ENCODE measurements at regions not wholly inside any gene's neighbourhood (a gene's known extent, or its start where the extent isn't known, plus 50 kb on each side); places are given as distances from the start of the nearest gene placed in this dataset.
A peak's percentile ranks its signal among the peaks of the same experiment; 100 is the strongest.

DNA sequence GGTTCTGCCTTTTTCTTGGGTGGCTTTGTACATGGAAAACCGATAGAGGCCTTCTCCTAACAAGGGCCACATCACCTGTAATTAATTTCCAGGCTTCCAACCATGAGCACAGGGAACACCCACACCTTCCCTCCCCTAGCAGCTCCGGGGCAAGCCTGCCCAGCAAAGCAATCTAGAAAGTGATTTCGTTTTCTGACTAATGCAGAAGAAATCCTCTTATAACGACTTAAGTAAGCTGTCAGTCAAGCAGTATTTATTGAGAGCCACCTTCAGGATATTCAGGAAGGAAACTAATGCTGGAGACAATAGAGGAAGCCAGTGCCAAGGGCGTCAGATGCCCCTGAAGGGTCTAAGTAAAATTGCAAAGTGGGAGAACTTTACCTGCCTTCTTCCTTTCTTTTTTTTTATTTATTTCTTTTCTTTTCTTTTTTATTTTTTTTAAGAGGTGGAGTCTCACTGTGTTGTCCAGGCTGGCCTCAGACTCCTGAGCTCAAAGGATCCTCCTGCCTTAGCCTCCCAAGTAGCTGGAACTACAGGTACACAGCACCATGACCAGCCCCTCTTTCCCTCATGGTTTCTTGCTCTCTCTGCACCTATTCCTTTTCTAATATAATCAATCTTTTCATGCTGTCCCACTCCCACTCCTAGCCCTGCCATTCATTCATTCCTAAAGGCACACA, 67.5 kb upstream of the MBOAT1 start:
- H3K9ac ChIP-seq: no peak overlapping the region
- H3K4me3 ChIP-seq (IDR thresholded peaks at IDR 0.05; ENCODE audit: insufficient read depth, low read depth, low read length): no peak overlapping the region
- no peak overlapping the region for H3K27ac ChIP-seq
- no peaks in the 10 kb centered on the region for H3K79me2 ChIP-seq (ENCODE audit: insufficient read depth, low read depth)
- no peak overlapping the region for H3K4me2 ChIP-seq
- H4K20me1 ChIP-seq (ENCODE audit: insufficient read depth): no peaks in the 10 kb centered on the region
- TF ChIP-seq, protein P1, sequence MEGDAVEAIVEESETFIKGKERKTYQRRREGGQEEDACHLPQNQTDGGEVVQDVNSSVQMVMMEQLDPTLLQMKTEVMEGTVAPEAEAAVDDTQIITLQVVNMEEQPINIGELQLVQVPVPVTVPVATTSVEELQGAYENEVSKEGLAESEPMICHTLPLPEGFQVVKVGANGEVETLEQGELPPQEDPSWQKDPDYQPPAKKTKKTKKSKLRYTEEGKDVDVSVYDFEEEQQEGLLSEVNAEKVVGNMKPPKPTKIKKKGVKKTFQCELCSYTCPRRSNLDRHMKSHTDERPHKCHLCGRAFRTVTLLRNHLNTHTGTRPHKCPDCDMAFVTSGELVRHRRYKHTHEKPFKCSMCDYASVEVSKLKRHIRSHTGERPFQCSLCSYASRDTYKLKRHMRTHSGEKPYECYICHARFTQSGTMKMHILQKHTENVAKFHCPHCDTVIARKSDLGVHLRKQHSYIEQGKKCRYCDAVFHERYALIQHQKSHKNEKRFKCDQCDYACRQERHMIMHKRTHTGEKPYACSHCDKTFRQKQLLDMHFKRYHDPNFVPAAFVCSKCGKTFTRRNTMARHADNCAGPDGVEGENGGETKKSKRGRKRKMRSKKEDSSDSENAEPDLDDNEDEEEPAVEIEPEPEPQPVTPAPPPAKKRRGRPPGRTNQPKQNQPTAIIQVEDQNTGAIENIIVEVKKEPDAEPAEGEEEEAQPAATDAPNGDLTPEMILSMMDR (conservative IDR thresholded peaks at IDR 0.05; ENCODE audit: low read depth, low read length): no peak
- no peaks in the 10 kb centered on the region for H3K36me3 ChIP-seq (ENCODE audit: insufficient read depth)
- no peaks in the 10 kb centered on the region for H3K4me1 ChIP-seq (ENCODE audit: low read depth, poor library complexity, severe bottlenecking)
- H3K27me3 ChIP-seq (ENCODE audit: insufficient read depth, low read depth): no peaks in the 10 kb centered on the region
- H2AFZ ChIP-seq (ENCODE audit: low read depth): no peak overlapping the region

DNA sequence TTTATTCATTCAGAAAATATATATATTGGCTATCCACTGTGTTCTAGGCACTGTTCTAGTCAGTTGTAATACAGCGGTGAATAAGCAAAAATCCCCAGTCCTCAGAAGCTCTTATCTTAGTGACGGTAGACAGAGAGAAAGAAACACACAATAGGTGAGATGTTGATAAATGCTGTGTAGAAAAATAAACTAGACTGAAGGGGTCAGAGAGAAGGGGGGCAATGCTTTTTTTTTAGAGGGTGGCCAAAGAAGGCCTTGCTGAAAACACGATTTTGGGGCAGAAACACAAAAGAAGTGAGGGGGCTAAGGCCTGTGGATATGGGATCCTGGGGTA, 68.0 kb upstream of the MBOAT1 start:
- Histone ChIP-seq H2AFZ (ENCODE audit: low read depth) (no peak overlapping the region), H3K4me3 (IDR thresholded peaks at IDR 0.05; ENCODE audit: insufficient read depth, low read depth, low read length) (no peak overlapping the region), H3K9ac (no peak overlapping the region), H3K27ac (no peak overlapping the region), H3K4me2 (no peak overlapping the region), H4K20me1 (ENCODE audit: insufficient read depth) (no peaks in the 10 kb centered on the region), H3K79me2 (ENCODE audit: insufficient read depth, low read depth) (no peaks in the 10 kb centered on the region), H3K36me3 (ENCODE audit: insufficient read depth) (no peaks in the 10 kb centered on the region), H3K4me1 (ENCODE audit: low read depth, poor library complexity, severe bottlenecking) (no peaks in the 10 kb centered on the region), H3K27me3 (ENCODE audit: insufficient read depth, low read depth) (no peaks in the 10 kb centered on the region)
- TF ChIP-seq, protein P1 (conservative IDR thresholded peaks at IDR 0.05; ENCODE audit: low read depth, low read length): no peak

DNA sequence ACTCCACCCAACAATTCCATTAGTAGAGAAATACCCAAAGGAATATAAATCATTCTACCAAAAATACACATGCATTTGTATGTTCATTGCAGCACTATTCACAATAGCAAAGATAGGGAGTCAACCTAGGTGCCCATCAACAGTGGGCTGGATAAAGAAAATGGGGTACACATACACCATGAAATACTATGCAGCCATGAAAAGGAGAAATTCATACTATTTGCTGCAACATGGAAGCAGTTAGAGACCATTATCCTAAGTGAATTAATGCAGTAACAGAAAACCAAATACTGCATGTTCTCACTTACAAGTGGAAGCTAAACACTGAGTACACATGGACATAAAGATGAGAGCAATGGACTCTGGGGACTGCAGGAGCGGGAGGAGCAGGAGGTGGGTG, 72.4 kb upstream of the MBOAT1 start:
- H3K27me3 ChIP-seq (ENCODE audit: insufficient read depth, low read depth): no peaks in the 10 kb centered on the region
- no peak overlapping the region for H3K27ac ChIP-seq
- H3K79me2 ChIP-seq (ENCODE audit: insufficient read depth, low read depth): no peaks in the 10 kb centered on the region
- TF ChIP-seq, protein P1 (conservative IDR thresholded peaks at IDR 0.05; ENCODE audit: low read depth, low read length): no peak
- H3K9ac ChIP-seq: no peak overlapping the region
- H3K4me3 ChIP-seq (IDR thresholded peaks at IDR 0.05; ENCODE audit: insufficient read depth, low read depth, low read length): no peak overlapping the region
- H3K4me2 ChIP-seq: no peak overlapping the region
- H3K4me1 ChIP-seq (ENCODE audit: low read depth, poor library complexity, severe bottlenecking): peaks cover 11% of the 10 kb centered on the region
- H4K20me1 ChIP-seq (ENCODE audit: insufficient read depth): no peaks in the 10 kb centered on the region
- no peak overlapping the region for H2AFZ ChIP-seq (ENCODE audit: low read depth)
- H3K36me3 ChIP-seq (ENCODE audit: insufficient read depth): no peaks in the 10 kb centered on the region

DNA sequence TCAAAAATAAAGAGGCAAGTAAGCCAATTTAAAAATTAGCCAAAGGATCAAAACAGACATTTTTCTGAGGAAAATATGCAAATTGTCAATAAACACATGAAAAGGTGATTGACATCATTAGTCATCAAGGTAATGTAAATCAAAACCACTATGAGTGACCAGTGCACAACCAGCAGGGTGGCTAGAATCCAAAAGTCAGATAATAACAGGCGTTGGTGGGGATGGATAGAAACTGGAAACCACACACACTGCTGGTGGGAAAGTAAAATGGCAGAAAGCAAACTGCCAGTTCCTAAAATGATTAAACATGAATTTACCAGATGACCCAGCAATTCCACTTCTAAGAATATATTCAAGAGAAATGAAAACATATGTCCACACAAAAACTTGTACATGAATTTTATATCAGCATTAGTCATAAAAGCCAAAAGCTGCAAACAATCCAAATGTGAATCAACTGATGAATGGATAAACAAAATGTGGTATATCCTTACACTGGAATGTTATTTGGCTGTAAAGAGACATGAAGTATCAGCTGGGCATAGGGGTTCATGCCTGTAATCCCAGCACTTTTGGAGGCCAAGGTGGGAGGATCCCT, 74.8 kb upstream of the MBOAT1 start:
- H3K36me3 ChIP-seq (ENCODE audit: insufficient read depth): no peaks in the 10 kb centered on the region
- H3K4me2 ChIP-seq: peak overlapping the region; percentile 14; the same call in 1 of the 2 replicates
- H4K20me1 ChIP-seq (ENCODE audit: insufficient read depth): no peaks in the 10 kb centered on the region

More for the DNA sequence above, 74.8 kb upstream of the MBOAT1 start:
- H3K4me3 ChIP-seq (IDR thresholded peaks at IDR 0.05; ENCODE audit: insufficient read depth, low read depth, low read length): no peak overlapping the region
- H3K27ac ChIP-seq: no peak overlapping the region
- peaks cover 21% of the 10 kb centered on the region for H3K4me1 ChIP-seq (ENCODE audit: low read depth, poor library complexity, severe bottlenecking)
- no peaks in the 10 kb centered on the region for H3K27me3 ChIP-seq (ENCODE audit: insufficient read depth, low read depth)
- H2AFZ ChIP-seq (ENCODE audit: low read depth): no peak overlapping the region; the same call in 1 of the 2 replicates
- no peak overlapping the region for H3K9ac ChIP-seq
- TF ChIP-seq, protein P1 (conservative IDR thresholded peaks at IDR 0.05; ENCODE audit: low read depth, low read length): no peak
- no peaks in the 10 kb centered on the region for H3K79me2 ChIP-seq (ENCODE audit: insufficient read depth, low read depth)

Measured in KMS-11 (cell line).